SHP77 treated with DMSO at 0.1 percent for 48 hours (cell line): ENCODE measurements at regions not wholly inside any gene's neighbourhood (a gene's known extent, or its start where the extent isn't known, plus 50 kb on each side); places are given as distances from the start of the nearest gene placed in this dataset.
A peak's percentile ranks its signal among the peaks of the same experiment; 100 is the strongest.

Source experiments
- DNase-seq: peaks from one replicate; lab custom pipeline; 2025; lab: John Stamatoyannopoulos, UW

- DNase-seq: no peak
These were observed 666.4 kb downstream of the OLFM4 start for GRCh38 chr13:53694814-53695532.

- DNase-seq: no peak
These were observed 674.9 kb downstream of the OLFM4 start for GRCh38 chr13:53703371-53704080.

GRCh38 chr13:53719281-53719680 is 690.7 kb downstream of the OLFM4 start:
- no peak for DNase-seq

- no peak for DNase-seq
These were observed 704.1 kb downstream of the OLFM4 start for GRCh38 chr13:53732664-53733063.

- no peak for DNase-seq
These were observed 715.3 kb downstream of the OLFM4 start for GRCh38 chr13:53743906-53744305.

- no peak for DNase-seq
These were observed 719.2 kb downstream of the OLFM4 start for GRCh38 chr13:53747825-53748224.

- DNase-seq: no peak
These were observed 720.7 kb downstream of the OLFM4 start for GRCh38 chr13:53749306-53749705.

GRCh38 chr13:53759016-53759415 is 730.4 kb downstream of the OLFM4 start:
- DNase-seq: no peak

GRCh38 chr13:53775807-53776206 is 747.2 kb downstream of the OLFM4 start:
- no peak for DNase-seq

GRCh38 chr13:53778937-53779336 is 750.3 kb downstream of the OLFM4 start:
- no peak for DNase-seq

GRCh38 chr13:53781941-53782340 is 753.3 kb downstream of the OLFM4 start:
- DNase-seq: no peak

- DNase-seq: peak; percentile 62
These were observed 753.9 kb downstream of the OLFM4 start for GRCh38 chr13:53782488-53782961.

- DNase-seq: peak; percentile 75
These were observed 754.9 kb downstream of the OLFM4 start for GRCh38 chr13:53783471-53783870.

GRCh38 chr13:53788286-53788685 is 759.7 kb downstream of the OLFM4 start:
- DNase-seq: no peak

- DNase-seq: no peak
These were observed 771.4 kb downstream of the OLFM4 start for GRCh38 chr13:53800011-53800410.

- no peak for DNase-seq
These were observed 778.7 kb downstream of the OLFM4 start for GRCh38 chr13:53807251-53807834.

- no peak for DNase-seq
These were observed 793.0 kb downstream of the OLFM4 start for GRCh38 chr13:53821632-53822031.

GRCh38 chr13:53822136-53822535 is 793.5 kb downstream of the OLFM4 start:
- DNase-seq: no peak

- DNase-seq: no peak
These were observed 810.8 kb downstream of the OLFM4 start for GRCh38 chr13:53839461-53839860.

- no peak for DNase-seq
These were observed 816.0 kb downstream of the OLFM4 start for GRCh38 chr13:53844473-53845146.

GRCh38 chr13:53847502-53847901 is 818.9 kb downstream of the OLFM4 start:
- no peak for DNase-seq

GRCh38 chr13:53848366-53848961 is 819.9 kb downstream of the OLFM4 start:
- no peak for DNase-seq
